Mucosa of rectum (tissue), 2 donors: ENCODE measurements at regions not wholly inside any gene's neighbourhood (a gene's known extent, or its start where the extent isn't known, plus 50 kb on each side); places are given as distances from the start of the nearest gene placed in this dataset.

Experiments
- H3K27ac ChIP-seq, 2 donors: one replicate each; pipeline ENCODE4 v1.7.0; 2013; ENCODE audit warnings: inconsistent platforms in 2 of 2, low read depth in 2 of 2, low read length in 2 of 2
- H3K27me3 ChIP-seq, 2 donors: one replicate each; pipeline ENCODE4 v1.7.0; 2013; ENCODE audit warnings: low read length in 2 of 2; ENCODE audit not compliant: control insufficient read depth in 2 of 2, insufficient read depth in 2 of 2
- H3K36me3 ChIP-seq, 2 donors: one replicate each; pipeline ENCODE4 v1.7.0; 2013; ENCODE audit warnings: low read length in 2 of 2; ENCODE audit not compliant: control insufficient read depth in 2 of 2, insufficient read depth in 2 of 2
- H3K4me1 ChIP-seq, 2 donors: one replicate each; pipeline ENCODE4 v1.7.0; 2013; ENCODE audit warnings: low read length in 2 of 2, mild to moderate bottlenecking in 1 of 2; ENCODE audit not compliant: control insufficient read depth in 2 of 2, insufficient read depth in 2 of 2
- H3K4me3 ChIP-seq, 2 donors: one replicate each; pipeline ENCODE4 v1.7.0; 2013; ENCODE audit warnings: low read length in 2 of 2
- H3K9ac ChIP-seq, 2 donors: one replicate each; pipeline ENCODE4 v1.7.0; 2013; ENCODE audit warnings: low read length in 2 of 2, low read depth in 1 of 2, mild to moderate bottlenecking in 1 of 2
- H3K9me3 ChIP-seq, 2 donors: one replicate each; pipeline ENCODE4 v1.7.0; 2013; ENCODE audit warnings: low read length in 2 of 2; ENCODE audit not compliant: control insufficient read depth in 2 of 2
- donor health status: healthy.
- donor health status: Normal muscosa, but diverticular disease.

DNA sequence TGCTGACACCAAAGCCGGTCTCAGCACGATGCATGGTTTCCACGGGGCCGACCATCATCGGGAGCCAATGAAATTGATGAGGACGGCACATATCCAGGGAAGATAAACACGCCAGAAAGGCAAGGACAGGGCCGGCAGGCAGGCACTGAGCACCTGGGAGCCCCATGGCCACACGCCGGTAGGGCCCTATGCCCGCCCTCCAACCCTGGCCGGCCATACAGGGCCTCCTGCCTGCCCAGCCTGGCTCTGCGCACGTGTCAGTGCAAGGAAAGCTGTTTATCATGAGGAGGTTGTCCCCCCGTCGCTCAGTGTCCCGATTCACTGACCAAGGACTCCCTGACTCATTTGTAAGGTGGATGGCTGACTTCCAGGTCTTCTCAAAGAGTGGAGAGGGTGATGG is 237.5 kb downstream of the GLI2 start:
- H3K36me3 ChIP-seq: peaks cover 0 to 2% of the 10 kb centered on the region in 2 donors
- no peak overlapping the region for H3K4me3 ChIP-seq
- H3K9ac ChIP-seq: no peak overlapping the region
- no peak overlapping the region for H3K27ac ChIP-seq
- peaks cover 0 to 4% of the 10 kb centered on the region in 2 donors for H3K27me3 ChIP-seq
- H3K9me3 ChIP-seq: no peaks in the 10 kb centered on the region
- H3K4me1 ChIP-seq: no peaks in the 10 kb centered on the region

DNA sequence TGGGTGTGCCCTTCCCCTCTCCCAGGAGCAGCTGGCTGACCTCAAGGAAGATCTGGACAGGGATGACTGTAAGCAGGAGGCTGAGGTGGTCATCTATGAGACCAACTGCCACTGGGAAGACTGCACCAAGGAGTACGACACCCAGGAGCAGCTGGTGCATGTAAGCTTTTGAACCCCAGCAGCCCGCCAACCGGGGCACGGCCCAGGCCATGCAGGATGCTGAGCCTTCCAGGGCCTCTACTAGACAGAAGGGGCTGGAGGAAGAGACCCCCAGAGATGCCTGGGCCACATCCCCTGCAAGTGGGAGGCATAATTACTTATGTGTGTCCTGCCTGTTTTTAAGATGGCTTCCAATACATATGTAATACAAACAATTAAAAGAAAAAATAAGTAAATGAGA is 239.3 kb downstream of the GLI2 start:
- H3K9me3 ChIP-seq: no peaks in the 10 kb centered on the region
- H3K9ac ChIP-seq: no peak overlapping the region
- H3K4me1 ChIP-seq: no peaks in the 10 kb centered on the region
- H3K27me3 ChIP-seq: peaks cover 0 to 4% of the 10 kb centered on the region in 2 donors
- H3K4me3 ChIP-seq: no peak overlapping the region
- H3K36me3 ChIP-seq: peaks cover 0 to 2% of the 10 kb centered on the region in 2 donors
- no peak overlapping the region for H3K27ac ChIP-seq

DNA sequence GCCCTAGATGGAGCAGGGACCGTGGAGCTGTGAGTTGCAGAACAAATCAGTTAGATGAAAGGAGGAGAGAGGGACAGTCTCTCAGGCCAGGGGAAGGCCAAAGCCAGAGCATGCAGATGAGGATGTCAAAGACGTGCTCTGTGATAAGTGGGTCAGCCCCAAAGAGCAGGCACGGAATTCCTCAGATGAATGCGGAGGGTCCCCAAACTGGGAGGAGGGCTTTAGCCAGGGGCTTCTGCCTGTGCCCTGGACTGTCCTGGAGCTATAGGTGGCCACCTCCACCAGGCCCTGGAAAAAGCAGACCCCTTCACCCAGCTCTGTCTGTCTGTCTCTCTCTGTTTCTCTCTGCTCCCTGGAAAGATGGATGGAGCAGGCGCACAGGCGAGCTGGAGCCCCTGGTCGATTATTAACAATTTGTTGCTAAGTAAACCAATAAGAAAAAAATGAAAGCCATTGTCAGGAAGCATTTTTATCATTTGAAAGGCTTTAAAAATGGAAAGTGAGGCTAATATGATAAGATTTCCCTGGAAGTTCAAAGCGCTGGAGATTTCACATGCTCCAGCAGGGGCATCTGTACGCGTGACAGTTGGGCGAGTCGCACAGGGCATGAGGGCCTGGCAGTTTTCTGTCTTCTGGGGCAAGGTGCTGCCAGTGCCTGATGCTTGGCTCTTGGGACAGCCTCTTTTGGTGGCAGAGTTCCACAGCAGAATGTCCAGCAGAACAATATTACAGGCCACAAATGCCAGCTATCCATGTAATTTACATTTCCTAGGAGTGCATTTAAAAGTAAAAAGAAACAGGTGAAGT is 241.0 kb downstream of the GLI2 start:
- H3K9ac ChIP-seq: no peak overlapping the region
- H3K4me1 ChIP-seq: no peaks in the 10 kb centered on the region
- peaks cover 0 to 2% of the 10 kb centered on the region in 2 donors for H3K36me3 ChIP-seq
- no peak overlapping the region for H3K27ac ChIP-seq
- peaks cover 0 to 4% of the 10 kb centered on the region in 2 donors for H3K27me3 ChIP-seq
- H3K4me3 ChIP-seq: no peak overlapping the region
- no peaks in the 10 kb centered on the region for H3K9me3 ChIP-seq

DNA sequence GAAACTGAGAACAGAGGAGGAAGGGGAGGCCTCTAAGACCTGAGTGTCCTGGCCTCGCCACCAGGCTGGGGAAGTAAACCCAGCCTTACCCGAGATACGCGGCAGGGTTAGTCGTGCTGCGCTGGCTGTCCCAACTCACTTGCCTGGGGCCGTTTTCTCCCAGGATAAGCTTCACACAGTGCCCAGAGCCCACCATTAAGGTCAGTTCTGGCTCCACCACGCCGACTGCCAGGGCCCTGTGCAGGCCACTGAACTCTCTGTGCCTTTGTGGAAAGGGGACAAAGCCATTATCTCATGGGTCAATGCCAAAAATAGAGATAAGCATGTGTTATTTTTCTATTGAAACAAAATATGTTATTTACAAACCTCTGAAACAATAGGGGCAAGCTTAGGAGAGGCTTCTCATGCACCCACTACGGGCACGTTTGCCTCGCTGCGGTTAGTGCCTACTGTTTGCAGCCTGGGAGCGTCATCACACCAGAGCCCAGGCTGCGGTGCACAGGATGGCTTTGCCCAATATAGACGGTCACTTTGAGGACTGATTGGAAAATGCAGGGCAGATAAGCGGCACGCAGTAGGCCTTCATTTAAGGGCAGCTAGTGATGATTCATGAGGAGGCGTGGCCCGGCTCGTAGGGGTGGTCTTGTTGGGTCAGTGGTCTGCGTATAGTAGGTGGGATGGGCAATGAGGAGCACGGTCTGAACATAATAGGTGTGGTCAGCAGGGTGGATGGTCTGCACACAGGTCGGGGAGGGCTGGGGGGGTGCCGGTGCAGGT is 242.1 kb downstream of the GLI2 start:
- Histone ChIP-seq H3K9me3 (no peaks in the 10 kb centered on the region), H3K27me3 (peaks cover 0 to 4% of the 10 kb centered on the region in 2 donors), H3K9ac (no peak overlapping the region), H3K27ac (no peak overlapping the region), H3K4me1 (no peaks in the 10 kb centered on the region), H3K36me3 (no peaks in the 10 kb centered on the region), H3K4me3 (no peak overlapping the region)

DNA sequence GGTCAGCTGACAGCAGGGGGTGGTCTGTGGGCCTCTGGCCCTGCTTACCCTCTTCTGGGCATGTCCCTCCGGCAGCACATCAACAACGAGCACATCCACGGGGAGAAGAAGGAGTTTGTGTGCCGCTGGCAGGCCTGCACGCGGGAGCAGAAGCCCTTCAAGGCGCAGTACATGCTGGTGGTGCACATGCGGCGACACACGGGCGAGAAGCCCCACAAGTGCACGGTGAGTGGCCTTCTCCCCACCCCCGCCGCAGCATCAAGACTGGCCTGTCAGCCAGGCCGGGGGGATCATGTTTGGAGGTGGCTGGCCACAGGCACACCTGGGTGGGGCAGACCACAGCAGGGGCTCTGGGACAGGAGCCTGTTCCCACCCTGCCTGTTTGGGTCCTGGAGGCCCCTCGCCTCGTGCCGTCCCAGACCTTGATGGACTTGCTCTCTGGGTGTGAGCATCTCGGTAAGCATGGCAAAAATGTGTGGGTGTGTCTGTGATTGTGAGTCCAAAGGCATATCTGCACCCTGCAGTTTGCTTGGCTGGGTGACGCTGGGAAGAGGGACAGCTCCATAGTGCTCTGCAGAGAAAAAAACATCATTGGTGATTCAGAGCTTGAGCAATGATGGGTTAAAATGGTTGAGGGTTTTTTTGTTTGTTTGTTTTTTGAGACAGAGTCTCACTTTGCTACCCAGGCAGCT is 242.8 kb downstream of the GLI2 start:
- no peak overlapping the region for H3K27ac ChIP-seq
- H3K9me3 ChIP-seq: no peaks in the 10 kb centered on the region
- no peaks in the 10 kb centered on the region for H3K36me3 ChIP-seq
- no peaks in the 10 kb centered on the region for H3K4me1 ChIP-seq
- H3K9ac ChIP-seq: no peak overlapping the region
- H3K4me3 ChIP-seq: no peak overlapping the region
- peaks cover 0 to 4% of the 10 kb centered on the region in 2 donors for H3K27me3 ChIP-seq

DNA sequence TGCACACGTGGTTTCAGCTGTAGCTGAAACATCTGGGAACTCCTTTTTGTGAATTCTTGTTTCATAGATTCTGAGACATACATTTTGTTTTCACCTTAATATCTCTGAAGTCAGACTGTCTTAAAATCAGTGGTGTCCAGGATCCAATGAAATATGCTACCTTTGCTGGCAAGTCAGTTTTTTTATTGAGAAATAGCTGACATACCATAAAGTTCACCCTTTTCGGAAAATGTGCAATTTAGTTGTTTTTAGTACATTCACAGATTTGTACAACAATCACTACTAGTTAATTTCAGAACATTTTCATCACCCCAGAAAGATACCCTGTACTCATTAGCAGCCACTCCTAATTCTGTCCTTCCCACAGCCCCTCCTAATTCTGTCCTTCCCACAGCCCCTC is 243.7 kb downstream of the GLI2 start:
- H3K4me1 ChIP-seq: no peaks in the 10 kb centered on the region
- H3K9me3 ChIP-seq: no peaks in the 10 kb centered on the region
- no peak overlapping the region for H3K4me3 ChIP-seq
- H3K27me3 ChIP-seq: peaks cover 0 to 4% of the 10 kb centered on the region in 2 donors
- H3K9ac ChIP-seq: no peak overlapping the region
- H3K27ac ChIP-seq: no peak overlapping the region
- no peaks in the 10 kb centered on the region for H3K36me3 ChIP-seq

DNA sequence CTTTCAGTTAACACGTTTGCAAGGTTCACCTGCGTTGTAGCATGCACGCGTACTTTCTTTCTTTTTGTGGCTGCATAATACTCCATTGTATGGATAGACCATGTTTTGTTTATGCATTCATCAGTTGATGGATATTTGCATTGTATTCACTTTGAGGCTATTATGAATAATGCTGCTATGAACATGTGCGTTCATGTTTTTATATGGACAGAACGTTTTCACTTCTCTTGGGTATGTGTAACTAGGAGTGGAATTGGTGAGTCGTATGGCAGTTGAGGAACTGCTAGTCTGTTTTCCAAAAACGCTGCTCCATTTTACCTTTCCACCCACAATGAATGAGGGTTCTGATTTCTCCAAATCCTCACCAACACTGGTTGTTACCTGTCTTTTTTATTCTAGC is 244.3 kb downstream of the GLI2 start:
- no peaks in the 10 kb centered on the region for H3K4me1 ChIP-seq
- H3K4me3 ChIP-seq: no peak overlapping the region
- no peak overlapping the region for H3K27ac ChIP-seq
- no peaks in the 10 kb centered on the region for H3K36me3 ChIP-seq
- no peak overlapping the region for H3K9ac ChIP-seq
- no peaks in the 10 kb centered on the region for H3K9me3 ChIP-seq
- H3K27me3 ChIP-seq: peaks cover 0 to under 1% of the 10 kb centered on the region in 2 donors

DNA sequence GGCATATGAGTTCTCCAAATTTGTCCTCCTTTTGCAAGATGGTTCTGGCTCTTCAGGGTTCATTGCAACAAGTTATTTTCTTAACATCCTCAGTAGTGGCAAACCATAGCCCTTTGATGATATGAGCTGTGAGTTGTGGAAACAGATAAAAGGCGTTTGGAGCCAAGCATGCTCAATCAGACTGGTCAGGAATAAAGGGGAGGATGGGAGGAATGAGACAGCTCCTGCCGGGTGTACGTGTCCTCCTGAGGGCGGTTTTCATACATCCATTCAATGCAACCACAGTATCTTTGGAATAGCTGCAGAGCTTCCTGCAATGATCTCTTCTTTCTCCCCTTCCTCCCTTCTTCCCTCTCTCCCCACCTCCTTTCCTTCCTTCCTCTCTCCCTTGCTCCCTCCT is 245.8 kb downstream of the GLI2 start:
- H3K9ac ChIP-seq: no peak overlapping the region
- H3K4me1 ChIP-seq: no peaks in the 10 kb centered on the region
- no peaks in the 10 kb centered on the region for H3K9me3 ChIP-seq
- no peak overlapping the region for H3K27ac ChIP-seq
- H3K4me3 ChIP-seq: no peak overlapping the region
- no peaks in the 10 kb centered on the region for H3K36me3 ChIP-seq
- no peaks in the 10 kb centered on the region for H3K27me3 ChIP-seq

DNA sequence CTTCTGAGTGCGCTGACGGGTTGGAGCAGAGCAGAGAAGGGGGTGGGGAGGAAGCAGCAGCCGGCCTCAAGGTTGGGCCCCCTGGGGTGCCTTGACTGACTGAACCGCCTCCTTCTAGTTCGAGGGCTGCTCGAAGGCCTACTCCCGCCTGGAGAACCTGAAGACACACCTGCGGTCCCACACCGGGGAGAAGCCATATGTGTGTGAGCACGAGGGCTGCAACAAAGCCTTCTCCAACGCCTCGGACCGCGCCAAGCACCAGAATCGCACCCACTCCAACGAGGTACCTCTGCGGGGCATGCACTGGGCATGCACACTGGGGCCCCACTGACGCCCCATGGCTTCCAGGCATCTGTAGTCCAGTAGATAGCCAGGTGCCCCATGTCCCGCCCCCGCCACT is 246.9 kb downstream of the GLI2 start:
- H3K36me3 ChIP-seq: no peaks in the 10 kb centered on the region
- H3K9me3 ChIP-seq: no peaks in the 10 kb centered on the region
- no peak overlapping the region for H3K4me3 ChIP-seq
- no peak overlapping the region for H3K27ac ChIP-seq
- H3K4me1 ChIP-seq: no peaks in the 10 kb centered on the region
- no peak overlapping the region for H3K9ac ChIP-seq
- H3K27me3 ChIP-seq: no peaks in the 10 kb centered on the region

DNA sequence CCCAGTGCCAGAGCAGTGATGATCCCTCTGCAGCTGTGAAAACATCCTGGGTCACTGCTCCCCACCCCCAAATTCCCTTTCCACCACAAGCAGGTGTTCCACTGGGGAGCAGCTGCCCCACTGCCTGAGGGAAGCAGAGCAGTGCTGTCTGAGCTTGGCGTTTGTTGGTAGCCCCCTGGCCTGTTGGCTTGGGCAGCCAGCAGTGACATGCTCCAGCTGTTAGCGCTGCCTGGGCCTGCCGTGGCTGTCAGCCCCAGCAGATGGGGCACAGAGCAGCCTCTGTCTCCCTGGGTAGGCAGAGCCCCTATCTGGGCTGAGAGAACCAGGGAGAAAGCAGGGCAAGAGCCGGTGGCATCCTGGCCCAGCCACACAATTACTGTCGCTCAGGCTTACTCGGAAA is 247.7 kb downstream of the GLI2 start:
- Histone ChIP-seq H3K4me3 (no peak overlapping the region), H3K27me3 (no peaks in the 10 kb centered on the region), H3K9ac (no peak overlapping the region), H3K36me3 (no peaks in the 10 kb centered on the region), H3K4me1 (no peaks in the 10 kb centered on the region), H3K9me3 (no peaks in the 10 kb centered on the region), H3K27ac (no peak overlapping the region)
